Natural killer cell (primary cell): ENCODE measurements at regions not wholly inside any gene's neighbourhood (a gene's known extent, or its start where the extent isn't known, plus 50 kb on each side); places are given as distances from the start of the nearest gene placed in this dataset.
"Not testable (repeated sequence)": the region's sequence is repeated elsewhere in the genome, so short reads cannot be mapped to it uniquely, and the experiment has no call there.

Source experiments
- ATAC-seq, 3 donors: fragments of 150-1000 bp in 2 of 3; fragments of 200-7000 bp in 1 of 3; cut with Tn5 transposase; 1 replicate in 1 of 3; 2 replicates in 2 of 3; pipeline ENCODE4 v1.10.0; 2021; ENCODE audit warnings: mild to moderate bottlenecking in 2 of 3, moderate library complexity in 2 of 3
- DNase-seq, 2 donors: peaks; one replicate each; pipeline versions ENCODE4 v3.0.0 to v3.0.0-alpha.2; 2013 to 2021; ENCODE audit warnings: mixed read lengths in 1 of 2
- H3K27ac ChIP-seq: one replicate; pipeline ENCODE4 v1.5.1; 2013; ENCODE audit warnings: mild to moderate bottlenecking, low read length
- H3K27me3 ChIP-seq: one replicate; pipeline ENCODE4 v1.6.1; 2013; ENCODE audit warnings: low read length; ENCODE audit not compliant: control insufficient read depth, insufficient read depth
- H3K36me3 ChIP-seq: one replicate; pipeline ENCODE4 v1.6.1; 2013; ENCODE audit warnings: low read length; ENCODE audit not compliant: control insufficient read depth, insufficient read depth
- H3K4me1 ChIP-seq: one replicate; pipeline ENCODE4 v1.6.1; 2013; ENCODE audit warnings: low read length; ENCODE audit not compliant: control insufficient read depth, insufficient read depth
- H3K4me3 ChIP-seq: one replicate; pipeline ENCODE4 v1.5.1; 2013; ENCODE audit warnings: low read length
- H3K9me3 ChIP-seq: one replicate; pipeline ENCODE4 v1.6.1; 2013; ENCODE audit warnings: low read length; ENCODE audit not compliant: control insufficient read depth, insufficient read depth
- H3K27ac Mint-ChIP-seq, 2 donors: one replicate each; pipeline ENCODE4 v1.8.0; 2022; ENCODE audit warnings: mild to moderate bottlenecking in 2 of 2, mixed read lengths in 2 of 2, moderate library complexity in 1 of 2
- H3K27me3 Mint-ChIP-seq, 2 donors: one replicate each; pipeline ENCODE4 v1.8.0; 2022; ENCODE audit warnings: low read depth in 2 of 2, mixed read lengths in 2 of 2
- H3K36me3 Mint-ChIP-seq: one replicate; pipeline ENCODE4 v1.8.0; 2022; ENCODE audit warnings: mixed read lengths
- H3K4me1 Mint-ChIP-seq, 2 donors: one replicate each; pipeline ENCODE4 v1.8.0; 2022; ENCODE audit warnings: mixed read lengths in 2 of 2
- H3K4me3 Mint-ChIP-seq: one replicate; pipeline ENCODE4 v1.8.0; 2022; ENCODE audit warnings: mild to moderate bottlenecking, moderate library complexity, mixed read lengths
- H3K9me3 Mint-ChIP-seq, 2 donors: one replicate each; pipeline ENCODE4 v1.8.0; 2022; ENCODE audit warnings: mixed read lengths in 2 of 2
- CTCF ChIP-seq: fragments of 200-600 bp; IDR thresholded peaks from one replicate; pipeline ENCODE4 v1.8.0; 2022; ENCODE audit warnings: antibody characterized with exemption
- WGBS: methylation state at CpG from one replicate; pipeline ENCODE4 v1.1.7; 2013; ENCODE audit warnings: missing lambda C conversion rate; ENCODE audit not compliant: insufficient coverage; 5-methylcytosine and 5-hydroxymethylcytosine counted together
- intact Hi-C: fragments of 100-400 bp; cut with micrococcal nuclease; formaldehyde crosslinking; loops from one replicate; pipeline ENCODE4 v1.14.2; 2022

GRCh38 chr9:65444943-65445342 is 159.9 kb upstream of the FOXD4L5 start:
- H3K4me3 Mint-ChIP-seq: no peak overlapping the region
- no peaks in the 10 kb centered on the region for H3K27me3 Mint-ChIP-seq
- no peaks in the 10 kb centered on the region for H3K36me3 ChIP-seq
- DNase-seq: no peak
- ATAC-seq: no peak
- H3K36me3 Mint-ChIP-seq: peaks cover 7% of the 10 kb centered on the region
- peaks cover 15% of the 10 kb centered on the region for H3K9me3 ChIP-seq
- intact Hi-C loops: no loop called here
- no peaks in the 10 kb centered on the region for H3K4me1 Mint-ChIP-seq
- no peak overlapping the region for H3K4me3 ChIP-seq
- WGBS: 82% methylated on average over 8 of the region's 8 CpGs
- no peak for TF ChIP-seq CTCF
- H3K27ac ChIP-seq: no peak overlapping the region
- no peaks in the 10 kb centered on the region for H3K4me1 ChIP-seq
- peaks cover 12 to 13% of the 10 kb centered on the region in 2 donors for H3K9me3 Mint-ChIP-seq
- no peak overlapping the region for H3K27ac Mint-ChIP-seq
- H3K27me3 ChIP-seq: no peaks in the 10 kb centered on the region

- H3K4me1 Mint-ChIP-seq, DNase-seq, H3K36me3 Mint-ChIP-seq, H3K27me3 ChIP-seq, H3K27ac Mint-ChIP-seq, intact Hi-C loops, H3K27ac ChIP-seq, H3K27me3 Mint-ChIP-seq, H3K4me1 ChIP-seq, ATAC-seq, H3K4me3 Mint-ChIP-seq, H3K4me3 ChIP-seq, H3K36me3 ChIP-seq: not testable (repeated sequence)
- H3K9me3 ChIP-seq: peaks cover 11% of the 10 kb centered on the region
- 93% methylated on average over 6 of the region's 12 CpGs for WGBS
- H3K9me3 Mint-ChIP-seq: peaks cover 14 to 17% of the 10 kb centered on the region in 2 donors
Measured at GRCh38 chr9:65442116-65442515, 157.1 kb upstream of the FOXD4L5 start.

- H3K36me3 Mint-ChIP-seq: peaks cover 13% of the 10 kb centered on the region
- H3K9me3 Mint-ChIP-seq: peaks cover 18 to 22% of the 10 kb centered on the region in 2 donors
- 92% methylated on average over 8 of the region's 10 CpGs for WGBS
- H3K9me3 ChIP-seq: peaks cover 11% of the 10 kb centered on the region
- H3K27me3 Mint-ChIP-seq, H3K4me3 Mint-ChIP-seq, intact Hi-C loops, H3K27ac ChIP-seq, H3K4me3 ChIP-seq, H3K36me3 ChIP-seq, H3K27ac Mint-ChIP-seq, H3K4me1 Mint-ChIP-seq, H3K4me1 ChIP-seq, DNase-seq, ATAC-seq, H3K27me3 ChIP-seq: not testable (repeated sequence)
Measured at GRCh38 chr9:65441324-65441920, 156.4 kb upstream of the FOXD4L5 start.

- ATAC-seq (no peak), DNase-seq (no peak)
- Mint-ChIP-seq H3K27ac (no peak overlapping the region), H3K36me3 (peaks cover 6% of the 10 kb centered on the region), H3K9me3 (peaks cover 17 to 22% of the 10 kb centered on the region in 2 donors), H3K27me3 (peaks cover 0 to 2% of the 10 kb centered on the region in 2 donors), H3K4me3 (no peak overlapping the region), H3K4me1 (no peaks in the 10 kb centered on the region)
- H3K9me3 ChIP-seq: peaks cover 25% of the 10 kb centered on the region
- no peak overlapping the region for H3K4me3 ChIP-seq
- H3K36me3 ChIP-seq: no peaks in the 10 kb centered on the region
- no peaks in the 10 kb centered on the region for H3K4me1 ChIP-seq
- no peak overlapping the region for H3K27ac ChIP-seq
- WGBS: 65% methylated on average over 2 of the region's 2 CpGs
- no peaks in the 10 kb centered on the region for H3K27me3 ChIP-seq
- intact Hi-C loops: no loop called here
- TF ChIP-seq CTCF: no peak
Measured at GRCh38 chr9:65437724-65438123, 152.7 kb upstream of the FOXD4L5 start.
